Mucosa of gallbladder (tissue), 1 donor: ENCODE measurements at regions not wholly inside any gene's neighbourhood (a gene's known extent, or its start where the extent isn't known, plus 50 kb on each side); places are given as distances from the start of the nearest gene placed in this dataset.

ENCODE experiments used
- DNase-seq: peaks from one replicate; pipeline ENCODE4 v3.0.0-alpha.2; 2020; ENCODE audit warnings: low spot score
- donor health status: DM: no; HTN: no; CAD: no.

- DNase-seq, result no peak
Observed at GRCh38 chr2:217525076-217525475, 477.7 kb downstream of the TNS1 start.

GRCh38 chr2:217523286-217523685 is 479.5 kb downstream of the TNS1 start:
- DNase-seq, result no peak

GRCh38 chr2:217521820-217522219 is 481.0 kb downstream of the TNS1 start:
- DNase-seq, result no peak

GRCh38 chr2:217520356-217521010 is 482.3 kb downstream of the TNS1 start:
- DNase-seq, result no peak

- no peak for DNase-seq
Observed at GRCh38 chr2:217517402-217517801, 485.4 kb downstream of the TNS1 start.

- DNase-seq, result no peak
Observed at GRCh38 chr2:217515615-217516309, 487.0 kb downstream of the TNS1 start.

GRCh38 chr2:217513258-217513657 is 489.5 kb downstream of the TNS1 start:
- DNase-seq, result no peak

GRCh38 chr2:217512728-217513127 is 490.1 kb downstream of the TNS1 start:
- no peak for DNase-seq

- DNase-seq, result no peak
Observed at GRCh38 chr2:217512259-217512658, 490.5 kb downstream of the TNS1 start.

- DNase-seq, result no peak
Observed at GRCh38 chr2:217511850-217512249, 490.9 kb downstream of the TNS1 start.

GRCh38 chr2:217510771-217511291 is 492.0 kb downstream of the TNS1 start:
- DNase-seq, result peak; percentile 73

GRCh38 chr2:217505303-217505702 is 497.5 kb downstream of the TNS1 start:
- DNase-seq, result no peak

GRCh38 chr2:217501887-217502286 is 500.9 kb downstream of the TNS1 start:
- DNase-seq, result no peak

- no peak for DNase-seq
Observed at GRCh38 chr2:217497843-217498377, 504.9 kb downstream of the TNS1 start.

GRCh38 chr2:217494557-217494956 is 508.2 kb downstream of the TNS1 start:
- no peak for DNase-seq

GRCh38 chr2:217491271-217491670 is 511.5 kb downstream of the TNS1 start:
- no peak for DNase-seq

GRCh38 chr2:217489145-217489960 is 513.4 kb downstream of the TNS1 start:
- DNase-seq, result no peak

GRCh38 chr2:217484046-217484445 is 518.7 kb downstream of the TNS1 start:
- DNase-seq, result no peak

GRCh38 chr2:217482056-217482710 is 520.6 kb downstream of the TNS1 start:
- no peak for DNase-seq

- DNase-seq, result no peak
Observed at GRCh38 chr2:217481577-217481976, 521.2 kb downstream of the TNS1 start.

- no peak for DNase-seq
Observed at GRCh38 chr2:217479566-217479965, 523.2 kb downstream of the TNS1 start.
